ENCODE measurements at regions not wholly inside any gene's neighbourhood (a gene's known extent, or its start where the extent isn't known, plus 50 kb on each side); places are given as distances from the start of the nearest gene placed in this dataset.

GRCh38 chr1:81209461-81209860 is 591.3 kb upstream of the ADGRL2 start:
- WGBS, 4 donors = 28 to 33% (median 30%) methylated on average over 1 of the region's 1 CpG
- intact Hi-C loops (cut with DNase I) = no loop called here

GRCh38 chr1:81208441-81208840 is 592.3 kb upstream of the ADGRL2 start:
- no peaks in the 10 kb centered on the region for H3K9me3 ChIP-seq (replicated peaks in 1 of 3)
- no peak for TF ChIP-seq POLR2A (IDR thresholded peaks at IDR 0.05)
- TF ChIP-seq, protein P1, sequence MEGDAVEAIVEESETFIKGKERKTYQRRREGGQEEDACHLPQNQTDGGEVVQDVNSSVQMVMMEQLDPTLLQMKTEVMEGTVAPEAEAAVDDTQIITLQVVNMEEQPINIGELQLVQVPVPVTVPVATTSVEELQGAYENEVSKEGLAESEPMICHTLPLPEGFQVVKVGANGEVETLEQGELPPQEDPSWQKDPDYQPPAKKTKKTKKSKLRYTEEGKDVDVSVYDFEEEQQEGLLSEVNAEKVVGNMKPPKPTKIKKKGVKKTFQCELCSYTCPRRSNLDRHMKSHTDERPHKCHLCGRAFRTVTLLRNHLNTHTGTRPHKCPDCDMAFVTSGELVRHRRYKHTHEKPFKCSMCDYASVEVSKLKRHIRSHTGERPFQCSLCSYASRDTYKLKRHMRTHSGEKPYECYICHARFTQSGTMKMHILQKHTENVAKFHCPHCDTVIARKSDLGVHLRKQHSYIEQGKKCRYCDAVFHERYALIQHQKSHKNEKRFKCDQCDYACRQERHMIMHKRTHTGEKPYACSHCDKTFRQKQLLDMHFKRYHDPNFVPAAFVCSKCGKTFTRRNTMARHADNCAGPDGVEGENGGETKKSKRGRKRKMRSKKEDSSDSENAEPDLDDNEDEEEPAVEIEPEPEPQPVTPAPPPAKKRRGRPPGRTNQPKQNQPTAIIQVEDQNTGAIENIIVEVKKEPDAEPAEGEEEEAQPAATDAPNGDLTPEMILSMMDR (IDR thresholded peaks at IDR 0.05) = no peak
- no peak overlapping the region for H3K27ac ChIP-seq
- H3K4me3 ChIP-seq = no peak overlapping the region
- no peaks in the 10 kb centered on the region for H3K27me3 ChIP-seq
- peaks cover 3 to 11% of the 10 kb centered on the region in 2 donors for H3K4me1 ChIP-seq (replicated peaks in 1 of 2)
- 78 to 84% (median 81%) methylated on average over 13 of the region's 13 CpGs for WGBS, 4 donors
- intact Hi-C loops (cut with DNase I) = no loop called here
- H3K36me3 ChIP-seq (replicated peaks in 1 of 2) = no peaks in the 10 kb centered on the region
- peak in 1 of 7 donors; percentile 10 for DNase-seq

More at GRCh38 chr1:81209461-81209860, 591.3 kb upstream of the ADGRL2 start:
- no peaks in the 10 kb centered on the region for H3K9me3 ChIP-seq (replicated peaks in 1 of 3)
- peaks cover 3 to 11% of the 10 kb centered on the region in 2 donors for H3K4me1 ChIP-seq (replicated peaks in 1 of 2)
- no peaks in the 10 kb centered on the region for H3K36me3 ChIP-seq (replicated peaks in 1 of 2)
- H3K4me3 ChIP-seq = no peak overlapping the region
- peak overlapping the region in 1 of 5 donors; percentile 40 for H3K27ac ChIP-seq
- no peaks in the 10 kb centered on the region for H3K27me3 ChIP-seq
- DNase-seq = no peak
- TF ChIP-seq, protein P1 (IDR thresholded peaks at IDR 0.05) = no peak
- TF ChIP-seq POLR2A (IDR thresholded peaks at IDR 0.05) = no peak

- no peaks in the 10 kb centered on the region for H3K36me3 ChIP-seq (replicated peaks in 1 of 2)
- TF ChIP-seq, protein P1 (IDR thresholded peaks at IDR 0.05) = no peak
- TF ChIP-seq POLR2A (IDR thresholded peaks at IDR 0.05) = no peak
- H3K9me3 ChIP-seq (replicated peaks in 1 of 3) = no peaks in the 10 kb centered on the region
- H3K27me3 ChIP-seq = no peaks in the 10 kb centered on the region
- no peak overlapping the region for H3K4me3 ChIP-seq
- DNase-seq = no peak
- peaks cover 3 to 11% of the 10 kb centered on the region in 2 donors for H3K4me1 ChIP-seq (replicated peaks in 1 of 2)
- intact Hi-C loops (cut with DNase I) = no loop called here
- 58 to 67% (median 64%) methylated on average over 6 of the region's 6 CpGs for WGBS, 4 donors
- H3K27ac ChIP-seq = no peak overlapping the region
Measured at GRCh38 chr1:81205956-81206355, 594.8 kb upstream of the ADGRL2 start.

- Histone ChIP-seq H3K4me1 (replicated peaks in 1 of 2) (peaks cover 0 to 8% of the 10 kb centered on the region in 2 donors), H3K27me3 (no peaks in the 10 kb centered on the region), H3K27ac (no peak overlapping the region), H3K9me3 (replicated peaks in 1 of 3) (no peaks in the 10 kb centered on the region), H3K4me3 (no peak overlapping the region), H3K36me3 (replicated peaks in 1 of 2) (no peaks in the 10 kb centered on the region)
- WGBS, 4 donors = 94 to 100% (median 97%) methylated on average over 2 of the region's 2 CpGs
- DNase-seq = no peak
- intact Hi-C loops (cut with DNase I) = no loop called here
- TF ChIP-seq POLR2A (IDR thresholded peaks at IDR 0.05) = no peak
- TF ChIP-seq, protein P1 (IDR thresholded peaks at IDR 0.05) = no peak
Measured at GRCh38 chr1:81201779-81202178, 599.0 kb upstream of the ADGRL2 start.

Measured in adrenal gland (tissue), 9 donors.